GM15510 (cell line): ENCODE measurements at regions not wholly inside any gene's neighbourhood (a gene's known extent, or its start where the extent isn't known, plus 50 kb on each side); places are given as distances from the start of the nearest gene placed in this dataset.

ENCODE experiments used
- POLR2A ChIP-seq: IDR thresholded peaks from 3 replicates; pipeline ENCODE4 v1.6.1; 2011; ENCODE audit warnings: borderline replicate concordance; ENCODE audit not compliant: insufficient read length; ENCODE audit errors: extremely low read depth

DNA sequence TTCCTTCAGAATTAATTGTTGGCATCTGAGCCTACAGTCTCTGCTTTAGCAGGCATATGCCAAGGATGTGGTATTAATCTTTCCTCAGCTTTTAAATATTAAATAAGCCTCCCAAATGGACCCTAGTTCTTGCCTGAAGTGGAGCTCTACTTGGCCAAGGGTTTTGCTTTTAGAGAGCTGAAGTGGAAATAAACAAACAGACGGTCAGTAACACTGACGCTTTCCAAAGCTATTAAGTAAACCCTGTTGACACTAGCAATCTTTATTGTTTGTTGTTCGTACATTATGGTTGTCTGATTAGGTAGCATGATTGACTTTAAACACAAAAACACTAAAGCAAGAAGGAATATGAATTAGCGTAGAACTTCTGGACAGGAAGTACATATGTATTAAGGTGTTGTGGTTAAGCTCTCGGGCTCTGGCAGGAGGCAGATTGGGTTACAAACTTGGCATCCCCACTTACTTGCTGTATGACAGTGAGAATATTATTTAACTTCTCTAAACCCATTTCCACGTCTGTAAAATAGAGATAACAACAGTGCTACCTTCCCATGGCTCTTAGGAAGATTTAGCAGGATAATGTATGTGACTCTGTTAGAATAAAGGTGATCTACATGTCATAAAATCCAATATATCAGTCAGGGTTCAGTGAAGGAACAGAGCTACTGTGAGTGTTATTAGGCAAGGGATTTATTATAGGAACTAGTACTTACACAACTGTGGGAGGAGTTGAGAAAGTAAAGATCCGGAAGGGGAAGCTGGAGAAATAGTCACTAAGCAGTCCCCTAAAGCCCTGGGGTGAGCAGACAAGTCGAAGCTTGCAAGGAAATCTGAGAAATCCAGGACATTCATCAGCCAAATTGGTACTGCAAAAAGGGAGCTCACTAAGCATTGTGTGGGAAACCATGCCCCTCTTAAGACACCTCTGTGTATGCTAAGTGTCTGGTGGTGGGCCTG is 92.2 kb upstream of the ATF7IP start:
- no peak for TF ChIP-seq POLR2A

DNA sequence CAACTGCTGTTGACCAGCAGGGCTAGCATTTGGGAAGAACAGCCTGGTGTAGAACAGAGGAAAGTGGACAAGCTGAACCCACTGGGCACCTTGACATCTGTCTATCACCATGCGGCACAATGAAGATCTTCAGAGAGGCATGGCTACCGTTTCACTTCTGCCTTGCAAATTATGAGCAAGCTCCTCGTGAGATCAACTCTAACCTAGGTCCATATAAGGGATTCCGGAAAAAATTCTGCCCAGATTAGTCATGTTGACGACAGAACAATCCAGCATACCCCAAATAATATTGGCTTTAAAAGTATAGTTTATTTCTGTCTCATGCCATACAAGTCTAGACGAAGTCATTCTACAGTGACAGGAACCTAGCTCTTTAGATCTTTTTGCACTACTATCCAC is 91.6 kb upstream of the ATF7IP start:
- no peak for TF ChIP-seq POLR2A

DNA sequence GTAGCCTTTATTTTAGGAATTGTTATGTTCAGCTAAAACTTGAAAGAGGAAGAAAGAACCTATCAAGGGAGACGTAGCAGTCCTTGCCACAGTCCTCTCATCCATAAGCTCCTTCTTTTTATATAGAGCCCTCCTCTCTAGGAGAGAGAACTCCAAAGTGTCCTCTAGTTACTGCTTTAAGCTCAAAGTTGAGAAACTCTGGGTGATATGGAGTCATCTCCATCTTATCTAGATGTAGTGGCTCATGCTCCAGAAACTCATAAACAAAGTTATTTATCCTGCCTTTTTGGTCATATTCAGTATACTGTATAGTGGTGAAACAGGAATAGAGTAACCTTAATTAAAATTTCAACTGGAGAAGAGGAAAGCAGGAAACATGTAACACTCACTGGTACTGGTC is 90.4 kb upstream of the ATF7IP start:
- TF ChIP-seq POLR2A, result no peak

DNA sequence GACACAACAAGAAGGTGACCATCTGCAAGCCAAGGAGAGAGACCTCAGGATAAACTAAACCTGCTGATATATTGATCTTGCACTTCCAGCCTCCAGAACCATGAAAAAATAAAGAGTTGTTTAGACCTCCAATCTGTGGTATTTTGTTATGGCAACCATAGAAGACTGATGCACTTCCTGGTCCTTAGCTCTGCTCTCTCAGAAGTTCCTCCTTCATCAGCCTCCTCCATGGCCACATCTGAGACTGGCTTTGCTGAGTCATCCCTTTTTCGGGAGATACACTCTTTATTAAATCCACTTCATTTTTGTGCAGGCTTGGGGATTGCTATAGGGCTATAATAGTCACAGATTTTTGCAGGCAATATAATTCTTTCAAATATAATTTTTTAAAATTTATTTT is 89.6 kb upstream of the ATF7IP start:
- no peak for TF ChIP-seq POLR2A

DNA sequence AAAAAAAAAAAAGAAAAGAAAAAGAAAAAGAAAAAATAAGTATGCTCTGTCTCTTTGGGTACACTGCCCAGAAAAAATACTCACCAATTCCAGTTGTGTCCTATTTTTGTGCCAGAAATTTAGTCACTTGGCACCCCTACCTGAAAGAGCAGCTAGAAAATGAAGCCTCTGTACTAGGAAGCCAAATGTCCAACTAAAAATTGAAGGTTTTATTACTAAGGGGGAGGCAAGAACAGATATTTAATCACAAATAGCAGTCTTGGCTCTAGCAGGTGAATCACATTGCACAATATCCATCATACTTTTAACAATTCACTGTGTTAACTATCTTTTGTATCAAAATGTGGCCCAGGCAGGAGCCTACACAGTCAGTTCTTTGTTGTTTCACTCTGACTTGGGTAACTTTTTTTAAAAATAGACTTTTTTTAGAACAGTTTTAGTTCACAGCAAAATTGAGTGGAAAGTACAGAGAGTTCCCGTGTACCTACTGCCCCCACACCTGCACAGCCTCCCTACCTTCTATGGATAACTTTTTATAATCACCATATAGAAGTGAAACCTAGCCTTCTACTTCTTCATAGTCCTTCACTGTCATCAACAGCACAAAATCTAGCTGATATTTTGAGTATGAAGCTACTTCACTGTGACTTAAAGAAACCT is 87.1 kb upstream of the ATF7IP start:
- no peak for TF ChIP-seq POLR2A

DNA sequence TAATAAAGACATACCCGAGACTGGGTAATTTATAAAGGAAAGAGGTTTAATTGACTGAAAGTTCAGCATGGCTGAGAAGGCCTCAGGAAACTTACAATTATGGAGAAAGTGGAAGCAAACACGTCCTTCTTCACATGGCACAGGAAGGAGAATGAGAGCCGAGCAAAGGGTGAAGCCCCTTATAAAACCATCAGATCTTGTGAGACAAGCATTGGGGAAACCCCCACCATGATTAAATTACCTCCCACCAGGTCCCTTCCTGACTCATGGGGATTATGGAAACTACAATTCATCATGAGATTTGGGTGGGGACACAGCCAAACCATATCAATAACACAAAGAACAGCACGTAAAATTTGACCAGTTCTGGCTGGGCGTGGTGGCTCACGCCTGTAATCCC is 85.6 kb upstream of the ATF7IP start:
- no peak for TF ChIP-seq POLR2A

DNA sequence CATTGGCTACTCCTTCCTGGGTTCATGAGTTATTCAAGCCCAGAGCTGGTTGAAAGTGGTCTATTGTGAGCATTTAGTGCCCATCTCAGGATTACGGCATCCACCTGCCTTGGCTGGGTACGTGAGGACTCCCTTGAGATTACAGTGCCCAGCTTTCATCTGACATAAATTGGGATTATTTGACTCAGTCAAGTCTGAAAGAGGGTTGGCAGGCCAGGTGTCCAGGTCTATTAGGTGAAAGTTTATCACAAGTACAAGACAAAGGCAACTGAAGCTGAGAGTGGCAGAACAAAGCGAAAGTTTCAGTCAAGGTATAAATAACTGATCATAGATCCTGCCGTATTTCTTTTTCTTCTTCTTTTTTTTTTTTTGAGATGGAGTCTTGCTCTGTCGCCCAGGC is 84.6 kb upstream of the ATF7IP start:
- no peak for TF ChIP-seq POLR2A

DNA sequence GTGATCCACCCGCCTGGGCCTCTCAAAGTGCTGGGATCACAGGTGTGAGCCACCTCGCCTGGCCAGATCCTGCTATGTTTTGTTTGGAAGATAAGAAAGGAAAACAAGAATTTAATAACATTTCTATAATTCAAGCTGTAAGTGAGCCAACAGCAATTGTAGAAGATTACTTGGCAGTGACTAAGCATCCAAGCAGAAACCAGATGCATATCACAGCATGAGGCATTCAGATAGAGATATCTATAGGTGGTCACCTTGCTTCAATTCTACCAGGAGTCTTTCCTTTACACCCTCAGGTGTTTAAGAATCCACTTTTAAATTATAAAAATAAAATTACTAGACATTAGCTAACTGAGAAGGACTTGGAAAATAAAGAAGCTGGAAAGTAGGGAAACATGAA is 83.9 kb upstream of the ATF7IP start:
- no peak for TF ChIP-seq POLR2A

DNA sequence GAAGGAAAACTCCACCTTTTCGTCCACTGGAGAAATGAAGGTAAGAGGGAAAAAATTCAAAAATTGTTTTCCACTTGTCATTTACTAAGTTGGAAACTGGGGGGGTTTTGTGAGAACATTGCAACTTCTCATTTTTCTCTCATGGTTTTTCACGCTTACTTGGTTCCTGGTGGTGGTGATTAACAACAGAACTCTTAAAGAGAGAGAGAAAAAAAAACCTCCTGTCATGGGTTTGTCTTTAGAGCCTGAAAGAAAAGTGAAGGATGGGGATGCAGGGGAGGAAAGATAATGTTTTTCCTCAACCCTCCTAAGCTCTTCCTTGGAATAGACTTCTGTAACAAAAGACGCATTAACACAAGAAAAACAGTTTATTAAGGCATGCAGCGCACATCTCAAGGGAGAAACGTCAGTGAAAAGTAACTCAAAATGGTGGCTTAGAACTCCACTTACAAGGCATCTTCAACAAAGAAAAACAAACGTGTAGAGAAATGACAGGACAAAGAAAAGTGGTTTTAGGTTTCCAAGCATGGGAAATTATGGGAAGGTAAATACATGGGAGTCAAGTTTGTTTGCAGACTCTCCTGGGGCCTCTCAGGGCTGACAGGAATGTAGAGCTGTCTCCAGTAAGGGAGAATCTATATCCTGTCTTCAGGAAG is 81.9 kb upstream of the ATF7IP start:
- no peak for TF ChIP-seq POLR2A

DNA sequence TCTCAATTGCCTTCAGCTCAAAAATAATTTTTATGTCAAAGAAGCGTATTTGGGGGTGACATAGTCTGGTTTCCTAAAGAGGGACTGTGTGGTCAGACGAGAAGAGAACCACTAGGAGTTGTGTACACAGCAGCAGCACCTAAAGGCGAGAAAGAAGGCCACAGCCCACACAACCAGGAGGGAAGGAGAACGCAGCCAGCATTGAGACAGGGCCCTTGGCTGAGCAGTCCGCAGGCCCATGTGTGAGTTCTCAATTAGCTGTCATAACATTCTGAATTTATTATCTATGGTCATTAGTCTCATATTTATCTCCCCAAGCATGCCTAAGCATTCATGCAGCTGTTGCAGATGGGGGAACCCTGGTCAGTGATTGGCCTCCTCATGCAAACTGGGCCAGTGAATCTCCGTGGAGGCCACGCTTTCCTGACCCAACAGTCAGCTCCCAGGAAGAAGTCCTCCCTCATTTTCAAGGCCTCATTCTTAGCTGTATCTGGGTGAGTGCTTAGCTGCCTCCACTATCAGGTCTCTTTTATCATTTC is 81.2 kb upstream of the ATF7IP start:
- peak; percentile 32 for TF ChIP-seq POLR2A

DNA sequence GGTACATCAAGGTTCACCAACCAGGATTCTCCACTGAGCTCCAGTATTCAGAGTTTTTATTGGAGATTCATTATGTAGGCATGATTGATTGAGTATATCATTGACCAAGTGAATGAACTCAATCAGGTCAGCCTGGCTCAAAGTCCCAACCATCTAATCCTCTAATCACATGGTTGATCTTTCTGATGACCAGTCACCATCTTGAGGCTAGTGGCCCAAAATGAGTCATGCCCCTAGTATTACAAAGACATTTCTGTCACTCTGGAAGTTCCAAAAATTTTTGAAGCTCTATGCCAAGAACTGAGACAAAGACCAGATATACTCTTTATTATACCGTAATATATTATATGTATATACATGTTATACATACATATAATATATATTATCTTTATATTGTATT is 75.9 kb upstream of the ATF7IP start:
- no peak for TF ChIP-seq POLR2A

DNA sequence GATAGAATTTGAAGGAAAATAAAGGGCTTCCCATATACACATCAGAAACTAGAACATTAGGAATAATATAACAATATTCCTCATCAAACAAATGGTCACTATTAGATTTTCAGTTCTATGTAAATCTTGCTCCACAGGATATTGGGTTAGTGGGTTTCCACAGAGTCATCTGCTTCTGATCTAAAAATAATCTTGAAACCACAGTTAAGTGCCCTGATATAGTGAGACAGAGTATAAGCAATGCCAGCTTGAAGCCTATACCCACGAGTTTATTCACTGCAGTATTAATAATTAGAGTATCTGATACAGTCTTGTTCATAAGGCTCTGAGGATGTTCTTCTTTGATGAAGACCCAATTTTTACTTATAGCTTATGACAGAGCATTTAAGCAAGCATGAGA is 74.5 kb upstream of the ATF7IP start:
- no peak for TF ChIP-seq POLR2A

DNA sequence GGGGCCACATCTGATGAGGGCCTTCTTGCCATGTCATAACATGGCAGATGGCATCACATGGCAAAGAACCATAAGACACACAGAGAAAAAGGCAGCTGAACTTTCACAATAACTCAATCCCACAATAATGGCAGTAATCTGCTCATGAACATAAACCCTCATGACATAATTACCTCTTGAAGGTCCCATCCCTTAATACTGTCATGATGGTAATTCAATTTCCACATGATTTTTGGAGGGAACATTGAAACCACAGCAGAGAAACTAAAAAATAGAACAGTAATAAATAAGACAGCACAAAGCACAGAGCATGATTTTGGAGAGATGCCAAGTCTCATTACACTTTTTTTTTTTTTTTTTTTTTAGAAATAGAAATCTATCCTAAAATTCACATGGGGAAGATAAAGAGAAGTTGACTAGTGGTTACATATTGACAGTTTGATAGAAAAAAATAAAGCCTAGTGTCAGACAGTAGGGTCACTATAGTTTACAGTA is 61.8 kb upstream of the ATF7IP start:
- TF ChIP-seq POLR2A, result no peak

DNA sequence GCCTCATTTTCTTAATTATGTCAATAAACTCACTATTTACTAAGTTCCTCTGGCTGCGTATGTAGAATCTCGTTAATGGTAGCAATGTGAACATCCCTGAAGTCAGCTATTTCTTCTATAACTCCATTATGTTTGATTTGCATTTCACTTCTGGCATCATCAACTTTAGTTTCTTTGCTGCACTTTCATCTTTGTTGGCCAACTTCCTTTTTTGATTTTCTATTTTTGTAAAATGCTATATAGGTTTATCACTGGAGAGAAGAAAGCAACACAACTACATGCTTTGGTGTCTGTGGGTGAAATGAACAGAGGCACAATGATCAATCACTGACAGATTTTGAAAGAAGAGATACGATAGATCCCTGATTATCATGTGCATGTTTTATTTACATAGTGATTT is 58.5 kb upstream of the ATF7IP start:
- TF ChIP-seq POLR2A, result no peak

DNA sequence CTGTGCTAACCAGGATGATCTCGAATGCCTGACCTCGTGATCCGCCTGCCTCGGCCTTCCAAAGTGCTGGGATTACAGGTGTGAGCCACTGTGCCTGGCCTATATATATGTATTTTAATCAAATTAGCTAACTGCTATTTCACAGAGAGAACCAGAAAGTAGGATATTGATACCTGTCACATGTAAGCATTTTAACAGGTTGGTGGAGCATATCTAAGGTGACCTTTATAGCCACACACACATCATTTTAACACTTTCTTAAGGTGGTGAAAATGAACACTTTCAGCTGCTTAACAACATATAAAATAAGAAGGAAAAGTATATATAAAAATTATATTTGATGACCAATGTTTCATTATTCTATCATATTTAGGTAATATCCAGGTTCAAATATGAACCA is 57.0 kb upstream of the ATF7IP start:
- TF ChIP-seq POLR2A, result no peak

DNA sequence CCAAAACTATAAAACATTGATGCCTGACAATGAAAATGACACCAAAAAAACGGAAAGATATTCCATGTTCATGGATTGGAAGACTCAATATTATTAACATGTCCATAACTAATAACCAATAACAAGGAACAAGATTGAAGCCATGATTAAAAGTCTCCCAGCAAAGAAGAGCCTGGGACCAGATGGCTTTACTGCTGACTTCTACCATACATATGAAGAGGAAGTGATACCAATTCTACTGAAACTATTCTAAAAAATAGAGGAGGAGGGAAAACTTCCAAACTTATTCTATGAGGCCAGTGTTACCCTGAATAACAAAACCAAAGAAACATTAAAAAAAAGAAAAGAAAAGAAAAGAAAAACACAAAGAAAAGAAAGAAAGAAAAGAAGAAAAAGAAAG is 54.6 kb upstream of the ATF7IP start:
- no peak for TF ChIP-seq POLR2A
